Parathyroid adenoma (tissue), 2 donors: ENCODE measurements at regions not wholly inside any gene's neighbourhood (a gene's known extent, or its start where the extent isn't known, plus 50 kb on each side); places are given as distances from the start of the nearest gene placed in this dataset.

ENCODE experiments used
- H2AFZ ChIP-seq: fragments of 300-600 bp; sonication (generic); one replicate; pipeline ENCODE4 v1.7.0; 2017; ENCODE audit warnings: antibody characterized with exemption, mild to moderate bottlenecking
- H3K27ac ChIP-seq: fragments of 300-600 bp; sonication (generic); one replicate; pipeline ENCODE4 v1.7.0; 2017
- H3K27me3 ChIP-seq: fragments of 300-600 bp; sonication (generic); one replicate; pipeline ENCODE4 v1.7.0; 2017; ENCODE audit warnings: low read length; ENCODE audit not compliant: control insufficient read depth, insufficient read depth
- H3K36me3 ChIP-seq: fragments of 300-600 bp; sonication (generic); one replicate; pipeline ENCODE4 v1.7.0; 2017; ENCODE audit warnings: low read length; ENCODE audit not compliant: control insufficient read depth, insufficient read depth
- H3K4me1 ChIP-seq: fragments of 300-600 bp; sonication (generic); one replicate; pipeline ENCODE4 v1.7.0; 2017; ENCODE audit warnings: control low read depth
- H3K4me2 ChIP-seq: fragments of 300-600 bp; sonication (generic); one replicate; pipeline ENCODE4 v1.7.0; 2017; ENCODE audit warnings: low read length
- H3K4me3 ChIP-seq: fragments of 300-600 bp; sonication (generic); one replicate; pipeline ENCODE4 v1.7.0; 2017; ENCODE audit warnings: low read depth, low read length
- H3K79me2 ChIP-seq: fragments of 300-600 bp; sonication (generic); one replicate; pipeline ENCODE4 v1.7.0; 2017; ENCODE audit warnings: control low read depth
- H3K9ac ChIP-seq: fragments of 300-600 bp; sonication (generic); one replicate; pipeline ENCODE4 v1.7.0; 2017; ENCODE audit warnings: mild to moderate bottlenecking
- H3K9me3 ChIP-seq: fragments of 300-600 bp; sonication (generic); one replicate; pipeline ENCODE4 v1.7.0; 2017; ENCODE audit warnings: low read length; ENCODE audit not compliant: control insufficient read depth
- TF ChIP-seq, protein P1 (sequence below): fragments of 300-600 bp; sonication (generic); IDR thresholded peaks from one replicate; pipeline ENCODE4 v1.7.0; 2017; ENCODE audit warnings: antibody characterized with exemption, mild to moderate bottlenecking
- donor health status: primary hyperparathyroidism.

- H3K4me1 ChIP-seq = peaks cover 11% of the 10 kb centered on the region
- no peak overlapping the region for H3K4me2 ChIP-seq
- no peaks in the 10 kb centered on the region for H3K9me3 ChIP-seq
- TF ChIP-seq, protein P1, sequence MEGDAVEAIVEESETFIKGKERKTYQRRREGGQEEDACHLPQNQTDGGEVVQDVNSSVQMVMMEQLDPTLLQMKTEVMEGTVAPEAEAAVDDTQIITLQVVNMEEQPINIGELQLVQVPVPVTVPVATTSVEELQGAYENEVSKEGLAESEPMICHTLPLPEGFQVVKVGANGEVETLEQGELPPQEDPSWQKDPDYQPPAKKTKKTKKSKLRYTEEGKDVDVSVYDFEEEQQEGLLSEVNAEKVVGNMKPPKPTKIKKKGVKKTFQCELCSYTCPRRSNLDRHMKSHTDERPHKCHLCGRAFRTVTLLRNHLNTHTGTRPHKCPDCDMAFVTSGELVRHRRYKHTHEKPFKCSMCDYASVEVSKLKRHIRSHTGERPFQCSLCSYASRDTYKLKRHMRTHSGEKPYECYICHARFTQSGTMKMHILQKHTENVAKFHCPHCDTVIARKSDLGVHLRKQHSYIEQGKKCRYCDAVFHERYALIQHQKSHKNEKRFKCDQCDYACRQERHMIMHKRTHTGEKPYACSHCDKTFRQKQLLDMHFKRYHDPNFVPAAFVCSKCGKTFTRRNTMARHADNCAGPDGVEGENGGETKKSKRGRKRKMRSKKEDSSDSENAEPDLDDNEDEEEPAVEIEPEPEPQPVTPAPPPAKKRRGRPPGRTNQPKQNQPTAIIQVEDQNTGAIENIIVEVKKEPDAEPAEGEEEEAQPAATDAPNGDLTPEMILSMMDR = no peak
- no peaks in the 10 kb centered on the region for H3K36me3 ChIP-seq
- H3K9ac ChIP-seq = no peak overlapping the region
- H3K79me2 ChIP-seq = no peaks in the 10 kb centered on the region
- H2AFZ ChIP-seq = no peak overlapping the region
- no peak overlapping the region for H3K27ac ChIP-seq
- H3K27me3 ChIP-seq = no peaks in the 10 kb centered on the region
- H3K4me3 ChIP-seq = no peak overlapping the region
Measured at GRCh38 chr20:48107560-48107959, 322.3 kb upstream of the SULF2 start.

- Histone ChIP-seq H3K4me3 (no peak overlapping the region), H3K4me2 (no peak overlapping the region), H3K27ac (no peak overlapping the region), H3K4me1 (peaks cover 11% of the 10 kb centered on the region), H2AFZ (no peak overlapping the region), H3K9me3 (no peaks in the 10 kb centered on the region), H3K9ac (no peak overlapping the region), H3K79me2 (no peaks in the 10 kb centered on the region), H3K27me3 (no peaks in the 10 kb centered on the region), H3K36me3 (no peaks in the 10 kb centered on the region)
- TF ChIP-seq, protein P1 = no peak
Measured at GRCh38 chr20:48106428-48106827, 321.1 kb upstream of the SULF2 start.

DNA sequence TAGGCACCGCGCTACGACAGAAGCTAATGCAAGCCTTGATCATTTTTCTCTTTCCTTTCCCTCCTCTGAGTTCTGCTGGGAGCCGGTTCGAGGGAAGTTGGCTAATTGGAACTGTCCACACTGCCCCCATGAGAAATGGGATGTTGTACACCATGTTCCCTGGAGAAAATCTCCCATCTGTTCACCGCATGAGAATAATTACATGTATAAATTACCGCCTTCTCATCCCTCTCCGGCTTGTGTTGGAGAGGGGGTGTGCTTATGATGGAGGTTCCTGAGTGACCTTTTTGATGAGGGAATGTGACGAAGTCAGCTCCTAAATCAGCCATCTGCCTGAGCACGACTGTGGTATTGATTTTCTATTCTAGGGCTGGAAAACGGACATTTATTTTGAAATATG lies 320.2 kb upstream of the SULF2 start:
- Histone ChIP-seq H3K36me3 (no peaks in the 10 kb centered on the region), H3K27me3 (no peaks in the 10 kb centered on the region), H3K4me1 (peaks cover 11% of the 10 kb centered on the region), H3K4me2 (no peak overlapping the region), H3K9me3 (no peaks in the 10 kb centered on the region), H3K27ac (no peak overlapping the region), H2AFZ (no peak overlapping the region), H3K9ac (no peak overlapping the region), H3K4me3 (no peak overlapping the region), H3K79me2 (no peaks in the 10 kb centered on the region)
- TF ChIP-seq, protein P1 = no peak

- peak overlapping the region; percentile 31 for H3K4me2 ChIP-seq
- TF ChIP-seq, protein P1 = no peak
Measured at GRCh38 chr20:48102931-48103660, 317.8 kb upstream of the SULF2 start.

More at GRCh38 chr20:48102931-48103660, 317.8 kb upstream of the SULF2 start:
- Histone ChIP-seq H3K27me3 (no peaks in the 10 kb centered on the region), H3K36me3 (no peaks in the 10 kb centered on the region), H3K79me2 (no peaks in the 10 kb centered on the region), H3K27ac (no peak overlapping the region), H3K9ac (no peak overlapping the region), H3K9me3 (no peaks in the 10 kb centered on the region), H3K4me1 (peaks cover 11% of the 10 kb centered on the region), H3K4me3 (no peak overlapping the region), H2AFZ (no peak overlapping the region)
